GM12872 (cell line): ENCODE measurements at regions not wholly inside any gene's neighbourhood (a gene's known extent, or its start where the extent isn't known, plus 50 kb on each side); places are given as distances from the start of the nearest gene placed in this dataset.
A peak's percentile ranks its signal among the peaks of the same experiment; 100 is the strongest.

Experiments
- CTCF ChIP-seq: IDR thresholded peaks from 3 replicates; pipeline ENCODE4 v1.5.1; 2011; ENCODE audit warnings: low read depth, mild to moderate bottlenecking, low read length, moderate library complexity; ENCODE audit not compliant: insufficient read depth

DNA sequence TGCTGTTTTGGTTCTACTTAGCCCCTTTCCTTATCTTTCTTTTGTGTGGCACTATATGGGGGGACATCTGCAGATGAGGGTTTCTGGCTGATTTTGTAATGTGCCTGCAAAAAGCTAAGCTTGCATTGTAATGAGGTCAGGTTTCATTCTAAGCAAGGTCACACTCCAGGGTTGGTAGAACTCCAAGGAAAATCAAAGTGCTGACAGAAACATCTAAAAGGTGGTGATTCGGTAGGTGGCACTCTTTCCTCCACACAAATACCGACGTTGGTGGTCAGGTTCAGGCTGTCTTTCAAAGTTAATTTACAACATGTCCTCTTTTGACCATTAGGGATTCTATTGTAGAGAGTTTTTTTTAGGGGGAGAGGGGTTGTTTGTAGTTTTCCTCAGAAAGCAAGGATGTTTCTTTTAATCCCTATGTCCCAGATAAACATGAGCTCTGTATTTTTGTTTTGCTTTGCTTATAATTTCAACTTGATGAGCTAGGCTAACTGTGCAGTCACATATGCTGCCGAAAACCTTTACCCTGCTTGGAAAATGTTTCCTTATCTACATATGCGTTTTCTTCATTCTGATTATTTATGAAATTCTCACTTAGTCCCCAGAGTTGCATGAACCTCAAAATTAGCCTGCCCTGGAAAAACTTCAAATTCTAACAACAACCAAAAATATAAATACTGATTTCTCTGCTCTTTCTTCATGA lies 434.2 kb downstream of the PPARGC1A start:
- 0 out of 3 replicates have a peak, but pooled peaks have one; percentile 6 for TF ChIP-seq CTCF

DNA sequence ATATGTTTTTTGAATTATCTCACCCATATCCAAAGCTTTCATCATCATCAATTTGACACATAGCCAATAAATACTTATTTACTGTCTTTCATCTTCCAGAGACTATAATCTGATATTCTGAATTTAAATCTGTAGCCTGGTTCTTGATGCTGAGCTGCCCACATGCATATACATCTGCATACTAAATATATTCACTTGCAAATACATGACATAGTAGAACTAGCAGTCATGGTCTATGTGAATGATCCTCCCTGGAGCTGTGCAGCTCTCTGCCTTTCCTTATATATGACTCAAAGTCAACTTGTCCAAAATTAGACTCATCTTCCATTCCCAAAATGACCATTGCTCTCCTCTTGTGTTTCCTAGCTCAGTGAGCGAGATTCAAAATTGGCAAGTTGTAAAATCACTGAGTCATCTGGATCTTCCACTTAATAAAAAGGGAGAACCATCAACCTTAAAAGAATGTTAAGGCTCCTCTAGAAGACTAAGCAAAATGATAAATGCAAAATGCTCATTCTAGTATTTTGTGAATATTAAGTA lies 448.2 kb downstream of the PPARGC1A start:
- no peak for TF ChIP-seq CTCF

- no peak for TF ChIP-seq CTCF
Observed at GRCh38 chr4:23438764-23439163, 451.1 kb downstream of the PPARGC1A start.

- no peak for TF ChIP-seq CTCF
Observed at GRCh38 chr4:23429497-23429896, 460.4 kb downstream of the PPARGC1A start.

GRCh38 chr4:23425570-23425969 lies 464.3 kb downstream of the PPARGC1A start:
- no peak for TF ChIP-seq CTCF

DNA sequence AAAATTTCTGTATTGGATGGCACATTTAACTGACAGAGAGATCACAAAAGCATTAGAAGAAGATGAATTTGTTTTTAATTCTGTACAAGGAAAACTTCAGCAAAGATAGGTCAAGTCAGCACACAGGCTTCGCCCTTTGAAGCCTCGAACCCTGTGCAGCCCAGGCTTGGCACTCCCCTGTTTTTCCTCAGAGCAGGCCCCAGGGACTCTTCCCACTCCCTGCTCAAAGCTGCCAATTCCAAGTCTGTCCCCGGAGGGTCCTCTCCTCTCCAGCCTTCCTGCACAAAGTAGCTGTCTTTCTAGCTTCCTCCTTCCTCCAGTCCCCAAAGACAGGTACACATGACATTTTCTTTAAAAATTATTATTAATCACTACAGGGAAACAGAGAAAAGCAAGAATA lies 466.3 kb downstream of the PPARGC1A start:
- TF ChIP-seq CTCF: no peak

- TF ChIP-seq CTCF: no peak
Observed at GRCh38 chr4:23422878-23423277, 467.0 kb downstream of the PPARGC1A start.
